Testis (tissue), 2 donors: ENCODE measurements at regions not wholly inside any gene's neighbourhood (a gene's known extent, or its start where the extent isn't known, plus 50 kb on each side); places are given as distances from the start of the nearest gene placed in this dataset.

Experiments
- CTCF ChIP-seq, 3 experiments: fragments of 450-650 bp in 2 of 3; fragments of 200-600 bp in 1 of 3; sonication (generic) in 1 of 3; IDR thresholded peaks; one replicate each; pipeline ENCODE4 v1.5.1; 2016 to 2019; ENCODE audit warnings: antibody characterized with exemption in 3 of 3, mild to moderate bottlenecking in 2 of 3, moderate library complexity in 1 of 3
- POLR2A ChIP-seq: fragments of 450-650 bp; IDR thresholded peaks from one replicate; pipeline ENCODE4 v1.6.1; 2017; ENCODE audit warnings: antibody characterized with exemption, mild to moderate bottlenecking, moderate library complexity

GRCh38 chr5:42035526-42035925 lies 110.4 kb downstream of the FBXO4 start:
- TF ChIP-seq CTCF (IDR thresholded peaks at IDR 0.05) (no peak), POLR2A (no peak)
